ENCODE measurements at regions not wholly inside any gene's neighbourhood (a gene's known extent, or its start where the extent isn't known, plus 50 kb on each side); places are given as distances from the start of the nearest gene placed in this dataset.

GRCh38 chr2:8522687-8523086 lies 159.2 kb upstream of the ID2 start:
- Histone ChIP-seq H2BK12ac (ENCODE audit: insufficient read length, low read depth, low read length) (no peak overlapping the region), H3K27ac (ENCODE audit: insufficient read length, low read depth, low read length) (no peak overlapping the region), H3K27me3 (ENCODE audit: insufficient read depth, low read length) (no peaks in the 10 kb centered on the region), H3K9me3 (ENCODE audit: control insufficient read depth, low read depth, low read length) (no peaks in the 10 kb centered on the region), H4K5ac (ENCODE audit: insufficient read length, low read depth, low read length) (no peak overlapping the region), H3K18ac (ENCODE audit: insufficient read length, low read depth, low read length) (no peak overlapping the region), H2BK15ac (ENCODE audit: low read depth, low read length) (no peak overlapping the region), H4K91ac (ENCODE audit: insufficient read length, low read depth, low read length) (no peak overlapping the region), H3K23ac (ENCODE audit: insufficient read length, low read depth, low read length) (no peak overlapping the region), H2BK120ac (ENCODE audit: low read depth, low read length, poor library complexity, severe bottlenecking) (no peak overlapping the region), H4K20me1 (ENCODE audit: control insufficient read depth, insufficient read depth, insufficient read length) (no peaks in the 10 kb centered on the region), H3K9ac (ENCODE audit: extremely low read depth, insufficient read length, low read length) (no peak overlapping the region), H2BK20ac (ENCODE audit: low read depth, low read length, poor library complexity, severe bottlenecking) (no peak overlapping the region), H3K79me2 (ENCODE audit: insufficient read depth, low read length) (no peaks in the 10 kb centered on the region), H3K56ac (ENCODE audit: insufficient read length, low read depth, low read length) (no peak overlapping the region), H2AK5ac (ENCODE audit: insufficient read length, low read length) (no peak overlapping the region), H3K4me2 (ENCODE audit: insufficient read depth, insufficient read length, low read length) (no peak overlapping the region), H3K79me1 (ENCODE audit: insufficient read depth, low read depth, low read length, poor library complexity, severe bottlenecking) (no peaks in the 10 kb centered on the region), H3K4ac (ENCODE audit: low read depth, low read length) (no peak overlapping the region), H2AFZ (ENCODE audit: low read length) (no peak overlapping the region), H4K8ac (replicated peaks; ENCODE audit: insufficient read length, low read depth, low read length) (no peak overlapping the region), H2BK5ac (ENCODE audit: insufficient read length, low read length) (no peak overlapping the region), H3K14ac (ENCODE audit: insufficient read depth, low read length) (no peak overlapping the region), H3T11ph (ENCODE audit: low read length) (no peak overlapping the region), H3K23me2 (ENCODE audit: insufficient read length, low read depth, low read length, poor library complexity, severe bottlenecking) (no peaks in the 10 kb centered on the region), H3K4me1 (ENCODE audit: insufficient read depth, low read length) (peaks cover 6% of the 10 kb centered on the region; the same call in 1 of the 2 replicates)
- no peak overlapping the region for H3K4me3 Mint-ChIP-seq
- peaks cover 22 to 29% of the 10 kb centered on the region in 2 experiments for H3K4me1 Mint-ChIP-seq
- H3K27ac Mint-ChIP-seq = peak overlapping the region in 1 of 3 experiments; percentile 89; a peak in 1 of 7 replicates
- no CpG with 5 or more reads among the region's 2 CpGs for WGBS (ENCODE audit: extremely low coverage, insufficient read length, low lambda C conversion rate)
- no peaks in the 10 kb centered on the region for H3K9me3 Mint-ChIP-seq
- no peaks in the 10 kb centered on the region for H3K36me3 Mint-ChIP-seq (ENCODE audit: insufficient read depth in 1 of 3, low read depth in 3 of 3)
- H3K27me3 Mint-ChIP-seq (ENCODE audit: low read depth) = no peaks in the 10 kb centered on the region; the same call in none of the 2 replicates
- TF ChIP-seq CTCF (conservative IDR thresholded peaks at IDR 0.05) = no peak
- no peak for DNase-seq

All from H9 (cell line).